H1 (cell line): ENCODE measurements at regions not wholly inside any gene's neighbourhood (a gene's known extent, or its start where the extent isn't known, plus 50 kb on each side); places are given as distances from the start of the nearest gene placed in this dataset.

Source experiments
- CTCF ChIA-PET: fragments of 300-600 bp; sonication (Branson Sonifier 250); formaldehyde crosslinking; loops from one replicate; lab custom pipeline; 2021; ENCODE audit not compliant: partially characterized antibody; lab: Charles Lee
- POLR2A ChIA-PET: fragments of 300-600 bp; sonication (Branson Sonifier 250); formaldehyde crosslinking; loops from one replicate; lab custom pipeline; 2021; ENCODE audit warnings: inconsistent platforms; ENCODE audit not compliant: partially characterized antibody; lab: Charles Lee
- DNase-seq, 2 experiments: peaks; one replicate each; pipeline versions ENCODE4 v3.0.0 to v3.0.0-alpha.2; 2010 to 2022; ENCODE audit warnings: low spot score in 2 of 2, low read depth in 1 of 2, mixed read lengths in 1 of 2
- FAIRE-seq: peaks from 2 replicates; lab custom pipeline; 2011; peaks lifted over from hg19 to GRCh38; lab: Jason Lieb, UNC
- H2AFZ ChIP-seq: 2 replicates; pipeline ENCODE4 v1.8.1; 2012; ENCODE audit warnings: low read length, inconsistent platforms
- H2AK5ac ChIP-seq: 2 replicates; pipeline ENCODE4 v1.6.1; 2013; ENCODE audit warnings: low read depth, low read length
- H2BK120ac ChIP-seq: replicated peaks from 2 replicates; pipeline ENCODE3; 2013; ENCODE audit warnings: low read depth, low read length, inconsistent platforms
- H2BK12ac ChIP-seq: 2 replicates; pipeline ENCODE4 v1.6.1; 2013; ENCODE audit warnings: low read depth, low read length
- H2BK15ac ChIP-seq: 2 replicates; pipeline ENCODE4 v1.6.1; 2013; ENCODE audit warnings: low read length
- H2BK20ac ChIP-seq: 2 replicates; pipeline ENCODE4 v1.6.1; 2013; ENCODE audit warnings: low read length
- H2BK5ac ChIP-seq: 2 replicates; pipeline ENCODE4 v1.6.1; 2013; ENCODE audit warnings: low read depth, low read length
- H3K14ac ChIP-seq: 2 replicates; pipeline ENCODE4 v1.6.1; 2013; ENCODE audit warnings: inconsistent platforms; ENCODE audit not compliant: insufficient read length
- H3K18ac ChIP-seq: 2 replicates; pipeline ENCODE4 v1.6.1; 2013; ENCODE audit warnings: low read length; ENCODE audit errors: extremely low read depth
- H3K23ac ChIP-seq: 2 replicates; pipeline ENCODE4 v1.6.1; 2013; ENCODE audit warnings: inconsistent platforms; ENCODE audit not compliant: insufficient read length
- H3K23me2 ChIP-seq: 2 replicates; pipeline ENCODE4 v1.6.1; 2013; ENCODE audit warnings: low read depth, low read length
- H3K27ac ChIP-seq: 2 replicates; pipeline ENCODE4 v1.6.1; 2011; ENCODE audit warnings: low read depth, low read length, inconsistent platforms
- H3K27me3 ChIP-seq, 4 experiments: replicated peaks in 1 of 4; 1 replicate in 1 of 4; 2 replicates in 3 of 4; pipeline versions ENCODE4 v1.6.1 to v1.8.1; 2011 to 2013; ENCODE audit warnings: low read length in 3 of 4, mild to moderate bottlenecking in 3 of 4, inconsistent platforms in 2 of 4, mixed read lengths in 2 of 4, moderate library complexity in 1 of 4; ENCODE audit not compliant: control insufficient read depth in 3 of 4, insufficient read depth in 3 of 4; ENCODE audit errors: extremely low read depth in 1 of 4
- H3K36me3 ChIP-seq, 4 experiments: 2 replicates each; pipeline versions ENCODE4 v1.6.1 to v1.8.1; 2011 to 2013; ENCODE audit warnings: mild to moderate bottlenecking in 4 of 4, low read length in 3 of 4, moderate library complexity in 2 of 4, control low read depth in 1 of 4, inconsistent platforms in 1 of 4; ENCODE audit not compliant: insufficient read depth in 4 of 4, control insufficient read depth in 2 of 4
- H3K4ac ChIP-seq: replicated peaks from 2 replicates; pipeline ENCODE3; 2013; ENCODE audit warnings: low read length, low read depth, mixed read lengths, inconsistent platforms; ENCODE audit not compliant: insufficient read length
- H3K4me1 ChIP-seq, 4 experiments: replicated peaks in 1 of 4; 1 replicate in 1 of 4; 2 replicates in 3 of 4; pipeline versions ENCODE4 v1.6.1 to v1.8.1; 2011 to 2013; ENCODE audit warnings: low read length in 3 of 4, inconsistent platforms in 2 of 4, mixed read lengths in 1 of 4; ENCODE audit not compliant: insufficient read depth in 4 of 4, control insufficient read depth in 3 of 4
- H3K4me2 ChIP-seq, 2 experiments: 2 replicates each; pipeline versions ENCODE4 v1.6.1 to v1.8.1; 2011 to 2013; ENCODE audit warnings: low read depth in 2 of 2, low read length in 2 of 2, control low read depth in 1 of 2, inconsistent platforms in 1 of 2, mild to moderate bottlenecking in 1 of 2; ENCODE audit not compliant: insufficient read depth in 1 of 2
- H3K4me3 ChIP-seq, 4 experiments: fragments of 200-600, 300-600 bp in 1 of 4; sonication (generic), shearing (Covaris generic), sonication (Bioruptor Twin) in 1 of 4; 2 replicates each; pipeline versions ENCODE4 v1.5.1 to v1.8.1; 2011 to 2016; ENCODE audit warnings: low read length in 4 of 4, low read depth in 3 of 4, control low read depth in 2 of 4, inconsistent platforms in 2 of 4, mild to moderate bottlenecking in 2 of 4, mixed read lengths in 1 of 4, moderate library complexity in 1 of 4; ENCODE audit not compliant: insufficient read depth in 2 of 4; ENCODE audit errors: extremely low read depth in 1 of 4
- H3K56ac ChIP-seq: replicated peaks from 2 replicates; pipeline ENCODE3; 2013; ENCODE audit warnings: low read depth, mild to moderate bottlenecking, mixed read lengths, low read length, inconsistent platforms; ENCODE audit not compliant: insufficient read length
- H3K79me1 ChIP-seq: 2 replicates; pipeline ENCODE4 v1.6.1; 2013; ENCODE audit warnings: low read depth, low read length, control low read depth
- H3K79me2 ChIP-seq, 2 experiments: 2 replicates each; pipeline versions ENCODE4 v1.6.1 to v1.8.1; 2012 to 2013; ENCODE audit warnings: low read length in 2 of 2, mild to moderate bottlenecking in 2 of 2, inconsistent platforms in 1 of 2; ENCODE audit not compliant: insufficient read depth in 2 of 2, control insufficient read depth in 1 of 2
- H3K9ac ChIP-seq, 4 experiments: replicated peaks in 1 of 4; 1 replicate in 1 of 4; 2 replicates in 3 of 4; pipeline versions ENCODE4 v1.6.1 to v1.8.1; 2011 to 2013; ENCODE audit warnings: low read depth in 3 of 4, low read length in 3 of 4, control low read depth in 2 of 4, mild to moderate bottlenecking in 2 of 4, moderate library complexity in 2 of 4, inconsistent platforms in 1 of 4; ENCODE audit errors: extremely low read depth in 1 of 4
- H3K9me3 ChIP-seq, 2 experiments: 2 replicates each; pipeline versions ENCODE4 v1.6.1 to v1.8.1; 2012 to 2013; ENCODE audit warnings: mild to moderate bottlenecking in 2 of 2, moderate library complexity in 2 of 2, control low read depth in 1 of 2, inconsistent platforms in 1 of 2, low read depth in 1 of 2, low read length in 1 of 2, mixed read lengths in 1 of 2; ENCODE audit not compliant: insufficient read depth in 2 of 2
- H4K20me1 ChIP-seq, 2 experiments: replicated peaks in 1 of 2; 2 replicates each; pipeline versions ENCODE3 to v1.8.1; 2011 to 2013; ENCODE audit warnings: inconsistent platforms in 2 of 2, low read length in 2 of 2, mild to moderate bottlenecking in 1 of 2; ENCODE audit not compliant: insufficient read depth in 2 of 2, control insufficient read depth in 1 of 2
- H4K5ac ChIP-seq: 2 replicates; pipeline ENCODE4 v1.6.1; 2013; ENCODE audit warnings: low read length, low read depth, mixed read lengths, inconsistent platforms; ENCODE audit not compliant: insufficient read length
- H4K8ac ChIP-seq: 2 replicates; pipeline ENCODE4 v1.8.0; 2013; ENCODE audit warnings: mild to moderate bottlenecking, moderate library complexity, low read length, inconsistent platforms; ENCODE audit not compliant: insufficient read depth; ENCODE audit errors: extremely low read depth
- H4K91ac ChIP-seq: replicated peaks from 2 replicates; pipeline ENCODE3; 2013; ENCODE audit warnings: low read length, mixed read lengths, inconsistent platforms; ENCODE audit not compliant: insufficient read length
- GTF2F1 ChIP-seq: IDR thresholded peaks from 2 replicates; pipeline ENCODE4 v1.6.1; 2012; ENCODE audit warnings: low read depth, low read length, improper control_type of control experiment, borderline replicate concordance
- WGBS, 2 experiments: shearing (Covaris generic) in 1 of 2; methylation state at CpG; one replicate each; pipeline versions ENCODE4 v1.1.6 to v1.1.7; 2013 to 2015; ENCODE audit warnings: low lambda C conversion rate in 2 of 2, mixed read lengths in 2 of 2, inconsistent platforms in 1 of 2, low coverage in 1 of 2, missing lambda C conversion rate in 1 of 2; ENCODE audit not compliant: insufficient replicate concordance in 2 of 2, insufficient coverage in 1 of 2, insufficient read length in 1 of 2; ENCODE audit errors: extremely low coverage in 1 of 2, missing lambda C conversion rate in 1 of 2; 5-methylcytosine and 5-hydroxymethylcytosine counted together

DNA sequence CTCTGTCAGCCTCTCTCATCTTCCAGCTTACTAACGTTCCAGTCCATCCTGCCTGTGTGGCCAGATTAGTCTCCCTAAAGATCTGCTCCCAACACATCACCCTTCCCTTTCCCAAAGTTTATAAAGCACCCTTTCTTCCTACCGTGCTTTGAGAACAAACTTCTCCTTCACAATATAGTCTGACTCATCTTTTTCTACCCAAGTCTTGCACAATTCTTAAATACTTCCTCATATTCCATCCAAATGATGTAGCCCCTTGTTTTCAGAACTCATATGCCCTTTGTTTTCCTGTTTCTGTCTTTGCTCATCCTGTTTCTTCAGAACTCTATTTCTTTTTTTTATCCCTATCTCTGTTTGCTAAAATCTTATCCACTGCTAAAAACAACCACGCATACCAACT is 326.8 kb downstream of the MFSD1 start:
- H2AK5ac ChIP-seq: no peak overlapping the region
- H2BK5ac ChIP-seq: no peak overlapping the region
- WGBS, 2 experiments: 96 to 100% methylated on average over 1 to 3 of the region's 3 CpGs
- no peak overlapping the region for H2BK15ac ChIP-seq
- no peak overlapping the region for H3K27ac ChIP-seq
- H3K4ac ChIP-seq: no peak overlapping the region
- H3K4me2 ChIP-seq: no peak overlapping the region
- H2BK120ac ChIP-seq: no peak overlapping the region
- no peak overlapping the region for H3K14ac ChIP-seq
- POLR2A ChIA-PET: no interaction called here
- no peaks in the 10 kb centered on the region for H3K4me1 ChIP-seq
- H2AFZ ChIP-seq: no peak overlapping the region; the same call in 1 of the 2 replicates
- no peak overlapping the region for H3K56ac ChIP-seq
- no peak overlapping the region for H3K23ac ChIP-seq
- no peaks in the 10 kb centered on the region for H3K27me3 ChIP-seq
- CTCF ChIA-PET: interaction anchor here (0.9 to 4.7 kb wide), 6 partner anchors 118 to 255 kb away, joined by 3 to 22 read pairs (median 4); no protein-coding TSS in a partner anchor
- H4K8ac ChIP-seq: no peak overlapping the region
- no peaks in the 10 kb centered on the region for H4K20me1 ChIP-seq
- H3K79me1 ChIP-seq: no peaks in the 10 kb centered on the region
- no peak overlapping the region for H4K91ac ChIP-seq
- no peak overlapping the region for H3K18ac ChIP-seq
- no peak overlapping the region for H2BK20ac ChIP-seq
- TF ChIP-seq GTF2F1: no peak
- H3K36me3 ChIP-seq: no peaks in the 10 kb centered on the region
- FAIRE-seq (no peak), DNase-seq (no peak)
- no peak overlapping the region for H2BK12ac ChIP-seq
- H3K9ac ChIP-seq: no peak overlapping the region
- H3K9me3 ChIP-seq: no peaks in the 10 kb centered on the region
- H3K79me2 ChIP-seq: no peaks in the 10 kb centered on the region
- no peak overlapping the region for H4K5ac ChIP-seq
- H3K4me3 ChIP-seq: no peak overlapping the region
- no peaks in the 10 kb centered on the region for H3K23me2 ChIP-seq
